Esophagus squamous epithelium (tissue), 4 donors: ENCODE measurements at regions not wholly inside any gene's neighbourhood (a gene's known extent, or its start where the extent isn't known, plus 50 kb on each side); places are given as distances from the start of the nearest gene placed in this dataset.

Source experiments
- CTCF ChIP-seq, 6 experiments: fragments of 450-650 bp in 4 of 6; fragments of 200-600 bp in 2 of 6; sonication (generic) in 2 of 6; IDR thresholded peaks; one replicate each; pipeline ENCODE4 v1.5.1; 2016 to 2019; ENCODE audit warnings: antibody characterized with exemption in 6 of 6, mild to moderate bottlenecking in 4 of 6, moderate library complexity in 4 of 6
- POLR2A ChIP-seq, 4 donors: fragments of 450-650 bp; IDR thresholded peaks; one replicate each; pipeline ENCODE4 v1.6.1; 2017; ENCODE audit warnings: antibody characterized with exemption in 4 of 4, mild to moderate bottlenecking in 4 of 4, moderate library complexity in 3 of 4

GRCh38 chr2:81206216-81206615 is 901.7 kb upstream of the LRRTM1 start:
- TF ChIP-seq CTCF (IDR thresholded peaks at IDR 0.05), result no peak
- no peak for TF ChIP-seq POLR2A (IDR thresholded peaks at IDR 0.05)
